ENCODE measurements at regions not wholly inside any gene's neighbourhood (a gene's known extent, or its start where the extent isn't known, plus 50 kb on each side); places are given as distances from the start of the nearest gene placed in this dataset.

- TF ChIP-seq BCLAF1 (IDR thresholded peaks at IDR 0.05; ENCODE audit: borderline replicate concordance in 1 of 2, control insufficient read depth in 1 of 2, low read depth in 2 of 2, low read length in 1 of 2) (no peak), CREB3 (tag; conservative IDR thresholded peaks at IDR 0.05; ENCODE audit: low read depth) (peak; percentile 44; the same call in 1 of the 2 replicates), SNAPC5 (CRISPR knock-in tag; IDR thresholded peaks at IDR 0.05) (no peak)
Measured at GRCh38 chr1:227395426-227396028, 77.2 kb upstream of the CDC42BPA start (continued).
